CD14-positive monocyte (primary cell): ENCODE measurements at regions not wholly inside any gene's neighbourhood (a gene's known extent, or its start where the extent isn't known, plus 50 kb on each side); places are given as distances from the start of the nearest gene placed in this dataset.

Experiments
- DNase-seq, 3 donors: peaks; one replicate each; pipeline ENCODE4 v3.0.0-alpha.2; 2011 to 2022
- H2AFZ ChIP-seq: 2 replicates; pipeline ENCODE4 v1.6.0; 2012; ENCODE audit warnings: mild to moderate bottlenecking, low read depth, low read length, inconsistent platforms; ENCODE audit not compliant: insufficient read depth, poor library complexity, severe bottlenecking
- H3K27ac ChIP-seq, 2 donors: 1 replicate in 1 of 2; 2 replicates in 1 of 2; pipeline ENCODE4 v1.5.1; 2012 to 2013; ENCODE audit warnings: low read length in 2 of 2, control low read depth in 1 of 2, inconsistent platforms in 1 of 2, low read depth in 1 of 2, mild to moderate bottlenecking in 1 of 2
- H3K27me3 ChIP-seq, 2 donors: one replicate each; pipeline versions ENCODE4 v1.6.0 to v1.6.1; 2011 to 2013; ENCODE audit warnings: low read length in 2 of 2; ENCODE audit not compliant: control insufficient read depth in 2 of 2, insufficient read depth in 2 of 2
- H3K36me3 ChIP-seq, 2 donors: replicated peaks in 1 of 2; 1 replicate in 1 of 2; 2 replicates in 1 of 2; pipeline versions ENCODE4 v1.5.1 to v1.6.1; 2012 to 2013; ENCODE audit warnings: low read length in 2 of 2, control low read depth in 1 of 2, inconsistent platforms in 1 of 2, mild to moderate bottlenecking in 1 of 2; ENCODE audit not compliant: insufficient read depth in 2 of 2, control insufficient read depth in 1 of 2
- H3K4me1 ChIP-seq, 2 donors: 1 replicate in 1 of 2; 2 replicates in 1 of 2; pipeline versions ENCODE4 v1.5.1 to v1.6.1; 2012 to 2013; ENCODE audit warnings: low read length in 2 of 2, control low read depth in 1 of 2, inconsistent platforms in 1 of 2, mild to moderate bottlenecking in 1 of 2, moderate library complexity in 1 of 2; ENCODE audit not compliant: insufficient read depth in 2 of 2, control insufficient read depth in 1 of 2
- H3K4me2 ChIP-seq: replicated peaks from 2 replicates; pipeline ENCODE3; 2012; ENCODE audit warnings: low read length, moderate library complexity, mild to moderate bottlenecking; ENCODE audit not compliant: poor library complexity, severe bottlenecking; ENCODE audit errors: extremely low read depth
- H3K4me3 ChIP-seq, 3 experiments: fragments of 200-600 bp in 1 of 3; sonication (generic) in 1 of 3; replicated peaks in 1 of 3; 1 replicate in 2 of 3; 2 replicates in 1 of 3; pipeline ENCODE4 v1.5.1; 2011 to 2013; ENCODE audit warnings: low read length in 3 of 3, mild to moderate bottlenecking in 3 of 3, control low read depth in 2 of 3, low read depth in 2 of 3, inconsistent platforms in 1 of 3, moderate library complexity in 1 of 3
- H3K79me2 ChIP-seq: 2 replicates; pipeline ENCODE4 v1.6.0; 2012; ENCODE audit warnings: mild to moderate bottlenecking, control low read depth, inconsistent platforms, low read length, moderate library complexity; ENCODE audit not compliant: insufficient read depth
- H3K9ac ChIP-seq: 2 replicates; pipeline ENCODE4 v1.6.0; 2017; ENCODE audit warnings: low read length, mild to moderate bottlenecking; ENCODE audit not compliant: insufficient read depth, poor library complexity, severe bottlenecking
- H3K9me3 ChIP-seq, 2 donors: replicated peaks in 1 of 2; 1 replicate in 1 of 2; 2 replicates in 1 of 2; pipeline versions ENCODE4 v1.5.1 to v1.6.1; 2012 to 2013; ENCODE audit warnings: low read length in 2 of 2, control low read depth in 1 of 2; ENCODE audit not compliant: control insufficient read depth in 1 of 2, insufficient read depth in 1 of 2
- H4K20me1 ChIP-seq: 2 replicates; pipeline ENCODE4 v1.6.0; 2012; ENCODE audit warnings: mild to moderate bottlenecking, low read length, control low read depth, moderate library complexity; ENCODE audit not compliant: insufficient read depth
- H3K27ac Mint-ChIP-seq, 7 donors: one replicate each; pipeline ENCODE4 v1.8.0; 2020; ENCODE audit warnings: mild to moderate bottlenecking in 7 of 7, mixed read lengths in 7 of 7, moderate library complexity in 6 of 7, inconsistent platforms in 2 of 7
- H3K27me3 Mint-ChIP-seq, 3 donors: one replicate each; pipeline ENCODE4 v1.8.0; 2021 to 2022; ENCODE audit warnings: low read depth in 3 of 3, mild to moderate bottlenecking in 3 of 3, mixed read lengths in 3 of 3, moderate library complexity in 3 of 3, inconsistent platforms in 1 of 3
- H3K36me3 Mint-ChIP-seq, 2 donors: one replicate each; pipeline ENCODE4 v1.8.0; 2020; ENCODE audit warnings: mixed read lengths in 2 of 2, inconsistent platforms in 1 of 2, mild to moderate bottlenecking in 1 of 2
- H3K4me1 Mint-ChIP-seq: one replicate; pipeline ENCODE4 v1.8.0; 2020; ENCODE audit warnings: mild to moderate bottlenecking, mixed read lengths
- H3K4me3 Mint-ChIP-seq, 2 donors: one replicate each; pipeline ENCODE4 v1.8.0; 2020; ENCODE audit warnings: mild to moderate bottlenecking in 2 of 2, mixed read lengths in 2 of 2, moderate library complexity in 1 of 2
- H3K9me3 Mint-ChIP-seq, 7 donors: one replicate each; pipeline ENCODE4 v1.8.0; 2020 to 2022; ENCODE audit warnings: mixed read lengths in 7 of 7, mild to moderate bottlenecking in 6 of 7, moderate library complexity in 6 of 7, inconsistent platforms in 2 of 7
- whole genome bisulfite sequencing: methylation state at CpG from one replicate; pipeline ENCODE4 v1.1.5; 2013; ENCODE audit warnings: missing lambda C conversion rate; ENCODE audit not compliant: insufficient coverage; 5-methylcytosine and 5-hydroxymethylcytosine counted together
- intact Hi-C, 2 donors: fragments of 100-400 bp; cut with micrococcal nuclease; formaldehyde crosslinking; loops; one replicate each; pipeline versions ENCODE4 v1.15.0 to v1.15.1; 2023
- TF ChIP-seq, protein P1 (sequence below): fragments of 200-600 bp; IDR thresholded peaks from one replicate; pipeline ENCODE4 v1.8.0; 2022; ENCODE audit warnings: antibody characterized with exemption, mild to moderate bottlenecking

- Histone ChIP-seq H3K9me3 (peaks cover 0 to 9% of the 10 kb centered on the region in 2 donors), H3K27ac (no peak overlapping the region), H3K9ac (no peak overlapping the region), H4K20me1 (no peaks in the 10 kb centered on the region), H3K4me1 (no peaks in the 10 kb centered on the region), H3K36me3 (no peaks in the 10 kb centered on the region), H2AFZ (no peak overlapping the region), H3K79me2 (no peaks in the 10 kb centered on the region), H3K4me3 (no peak overlapping the region), H3K4me2 (no peak overlapping the region), H3K27me3 (no peaks in the 10 kb centered on the region)
- H3K27me3 Mint-ChIP-seq = peaks cover 0 to 2% (median 0%) of the 10 kb centered on the region in 3 donors
- no peak overlapping the region for H3K4me3 Mint-ChIP-seq
- no peaks in the 10 kb centered on the region for H3K4me1 Mint-ChIP-seq
- intact Hi-C loops = no loop called here
- no peaks in the 10 kb centered on the region for H3K36me3 Mint-ChIP-seq
- no peak overlapping the region for H3K27ac Mint-ChIP-seq
- no peak for DNase-seq
- TF ChIP-seq, protein P1, sequence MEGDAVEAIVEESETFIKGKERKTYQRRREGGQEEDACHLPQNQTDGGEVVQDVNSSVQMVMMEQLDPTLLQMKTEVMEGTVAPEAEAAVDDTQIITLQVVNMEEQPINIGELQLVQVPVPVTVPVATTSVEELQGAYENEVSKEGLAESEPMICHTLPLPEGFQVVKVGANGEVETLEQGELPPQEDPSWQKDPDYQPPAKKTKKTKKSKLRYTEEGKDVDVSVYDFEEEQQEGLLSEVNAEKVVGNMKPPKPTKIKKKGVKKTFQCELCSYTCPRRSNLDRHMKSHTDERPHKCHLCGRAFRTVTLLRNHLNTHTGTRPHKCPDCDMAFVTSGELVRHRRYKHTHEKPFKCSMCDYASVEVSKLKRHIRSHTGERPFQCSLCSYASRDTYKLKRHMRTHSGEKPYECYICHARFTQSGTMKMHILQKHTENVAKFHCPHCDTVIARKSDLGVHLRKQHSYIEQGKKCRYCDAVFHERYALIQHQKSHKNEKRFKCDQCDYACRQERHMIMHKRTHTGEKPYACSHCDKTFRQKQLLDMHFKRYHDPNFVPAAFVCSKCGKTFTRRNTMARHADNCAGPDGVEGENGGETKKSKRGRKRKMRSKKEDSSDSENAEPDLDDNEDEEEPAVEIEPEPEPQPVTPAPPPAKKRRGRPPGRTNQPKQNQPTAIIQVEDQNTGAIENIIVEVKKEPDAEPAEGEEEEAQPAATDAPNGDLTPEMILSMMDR = no peak
- peaks cover 3 to 22% (median 9%) of the 10 kb centered on the region in 7 donors for H3K9me3 Mint-ChIP-seq
- WGBS = no CpG with 5 or more reads among the region's 5 CpGs
Observed at GRCh38 chr3:36633060-36633459, 131.3 kb downstream of the DCLK3 start.

- H3K4me2 ChIP-seq = no peak overlapping the region
- no peaks in the 10 kb centered on the region for H4K20me1 ChIP-seq
- peaks cover 0 to 12% of the 10 kb centered on the region in 2 donors for H3K9me3 ChIP-seq
- no peaks in the 10 kb centered on the region for H3K4me1 Mint-ChIP-seq
- no peaks in the 10 kb centered on the region for H3K4me1 ChIP-seq
- H3K9ac ChIP-seq = no peak overlapping the region
- no peak overlapping the region for H3K27ac Mint-ChIP-seq
- no peak for DNase-seq
- TF ChIP-seq, protein P1 = no peak
- H3K36me3 ChIP-seq = no peaks in the 10 kb centered on the region
- peaks cover 7 to 22% (median 9%) of the 10 kb centered on the region in 7 donors for H3K9me3 Mint-ChIP-seq
- H3K79me2 ChIP-seq = no peaks in the 10 kb centered on the region
- H3K27me3 ChIP-seq = no peaks in the 10 kb centered on the region
- H2AFZ ChIP-seq = no peak overlapping the region
- H3K4me3 Mint-ChIP-seq = no peak overlapping the region
- H3K27me3 Mint-ChIP-seq = peaks cover 1 to 2% (median 2%) of the 10 kb centered on the region in 3 donors
- intact Hi-C loops = no loop called here
- no peaks in the 10 kb centered on the region for H3K36me3 Mint-ChIP-seq
- no peak overlapping the region for H3K4me3 ChIP-seq
- no peak overlapping the region for H3K27ac ChIP-seq
- WGBS = 80% methylated on average over 1 of the region's 4 CpGs
Observed at GRCh38 chr3:36631549-36631948, 132.8 kb downstream of the DCLK3 start.
